Stimulated activated naive CD8-positive, alpha-beta T cell treated with anti-CD3 and anti-CD28 coated beads, Interleukin-15, Interleukin-2, amounts not matched to agents 100 U/mL and 50 U/mL, for 24 hours (primary cell): ENCODE measurements at regions not wholly inside any gene's neighbourhood (a gene's known extent, or its start where the extent isn't known, plus 50 kb on each side); places are given as distances from the start of the nearest gene placed in this dataset.

Experiments
- ATAC-seq: fragments of 150-1000 bp; cut with Tn5 transposase; one replicate; pipeline ENCODE4 v1.10.0; 2021
- DNase-seq: peaks from one replicate; pipeline ENCODE4 v3.0.0; 2021

- no peak for ATAC-seq
- no peak for DNase-seq
Measured at GRCh38 chr14:82138431-82138830, 604.8 kb upstream of the SEL1L start.

GRCh38 chr14:82146846-82147245 is 613.2 kb upstream of the SEL1L start:
- ATAC-seq (no peak), DNase-seq (no peak)

GRCh38 chr14:82153689-82154088 is 620.0 kb upstream of the SEL1L start:
- ATAC-seq: no peak

DNA sequence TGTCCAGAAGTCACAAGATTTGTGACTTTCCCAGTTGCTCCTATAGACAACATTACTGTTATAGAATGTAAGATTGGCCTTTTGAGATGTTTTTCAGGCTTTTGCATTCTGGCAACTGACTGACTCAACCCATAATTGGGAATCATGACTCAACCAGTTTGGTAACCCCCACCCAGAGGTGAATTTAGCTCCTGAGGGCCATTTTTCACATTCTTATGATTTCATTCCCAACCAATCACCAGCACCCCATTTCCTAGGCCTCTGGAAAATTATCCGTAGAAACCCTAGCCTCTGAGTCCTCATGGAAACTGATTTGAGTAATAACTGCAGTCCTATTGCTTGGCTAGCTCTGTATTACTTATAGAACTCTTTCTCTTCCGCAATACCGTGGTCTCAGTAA is 626.0 kb upstream of the SEL1L start:
- ATAC-seq: no peak

More at GRCh38 chr14:82153689-82154088, 620.0 kb upstream of the SEL1L start:
- DNase-seq: no peak

DNA sequence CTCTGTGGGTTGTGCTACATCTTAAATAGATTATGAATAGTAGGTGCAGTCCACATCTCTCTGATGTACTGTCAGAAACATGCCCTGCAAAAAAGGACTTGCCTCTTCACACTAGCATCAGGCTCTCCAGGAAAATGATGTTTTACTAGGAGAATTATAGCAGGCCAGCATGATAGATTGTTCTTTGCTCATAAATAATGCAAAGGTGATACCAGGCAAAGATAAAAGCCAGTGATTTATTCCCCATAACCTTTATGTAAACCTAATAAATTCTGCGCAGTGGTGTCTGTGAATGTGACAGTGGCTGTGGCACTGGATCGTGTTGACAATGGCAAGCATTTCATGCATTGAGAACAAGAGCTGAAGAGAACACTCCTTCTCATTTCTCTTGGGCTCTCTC is 646.5 kb upstream of the SEL1L start:
- ATAC-seq (no peak), DNase-seq (no peak)

More for the DNA sequence above, 626.0 kb upstream of the SEL1L start:
- no peak for DNase-seq

DNA sequence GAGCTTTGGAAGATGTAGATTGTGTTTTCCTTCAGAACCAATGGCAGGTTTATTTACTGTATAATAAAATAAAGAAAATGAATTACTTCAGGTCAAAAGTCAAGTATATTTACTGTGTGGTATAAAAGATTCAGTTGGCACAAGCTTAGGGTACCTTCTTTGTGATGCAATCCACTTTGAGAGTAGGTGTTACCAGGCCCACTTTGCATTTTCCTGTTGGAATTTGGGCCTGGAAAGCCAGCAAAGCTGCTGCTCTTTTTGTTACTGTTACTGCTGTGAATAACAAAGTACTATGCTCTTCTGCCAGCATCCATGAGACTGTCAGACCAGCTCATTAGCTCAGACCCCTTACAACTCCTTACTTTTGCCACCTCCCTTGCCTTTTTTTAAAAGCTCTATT is 649.0 kb upstream of the SEL1L start:
- DNase-seq (no peak), ATAC-seq (no peak)

DNA sequence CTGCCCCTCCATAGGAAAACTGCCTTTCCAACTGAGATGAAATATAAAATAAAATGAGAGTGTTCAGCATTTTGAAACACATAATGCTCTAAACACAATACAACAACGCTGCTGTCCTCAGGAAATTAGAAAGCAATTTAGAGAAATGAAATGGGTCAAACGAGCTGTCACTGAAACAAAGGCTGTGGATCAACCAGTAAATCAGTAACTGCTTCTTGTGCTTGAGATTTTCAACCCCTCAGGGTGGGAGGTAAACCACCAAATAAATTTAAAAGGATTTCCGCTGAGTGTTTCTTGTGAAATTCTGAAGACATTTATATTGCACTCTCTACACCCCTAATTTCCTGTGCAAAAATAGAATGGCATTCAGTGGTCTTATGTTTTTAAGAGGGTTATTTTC is 657.1 kb upstream of the SEL1L start:
- DNase-seq (no peak), ATAC-seq (no peak)

DNA sequence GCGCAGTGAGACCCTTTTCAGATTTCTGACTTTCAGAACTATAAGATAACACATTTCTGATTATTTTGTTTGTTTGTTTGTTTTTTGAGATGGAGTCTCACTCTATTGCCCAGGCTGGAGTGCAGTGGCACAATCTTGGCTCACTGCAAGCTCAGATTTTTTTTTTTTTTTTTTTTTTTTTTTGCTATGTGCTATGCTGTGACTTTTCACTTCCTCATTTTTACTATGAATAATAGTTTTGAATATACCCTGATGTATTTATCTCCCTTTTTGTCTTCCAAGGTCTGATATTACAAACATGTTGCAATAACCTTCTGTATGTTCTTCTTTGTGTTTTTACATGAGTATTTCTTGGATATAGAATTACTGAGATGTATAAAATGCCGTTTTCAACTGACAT is 658.7 kb upstream of the SEL1L start:
- no peak for ATAC-seq
- DNase-seq: no peak

GRCh38 chr14:82223276-82223675 is 689.6 kb upstream of the SEL1L start:
- no peak for DNase-seq
- ATAC-seq: no peak

DNA sequence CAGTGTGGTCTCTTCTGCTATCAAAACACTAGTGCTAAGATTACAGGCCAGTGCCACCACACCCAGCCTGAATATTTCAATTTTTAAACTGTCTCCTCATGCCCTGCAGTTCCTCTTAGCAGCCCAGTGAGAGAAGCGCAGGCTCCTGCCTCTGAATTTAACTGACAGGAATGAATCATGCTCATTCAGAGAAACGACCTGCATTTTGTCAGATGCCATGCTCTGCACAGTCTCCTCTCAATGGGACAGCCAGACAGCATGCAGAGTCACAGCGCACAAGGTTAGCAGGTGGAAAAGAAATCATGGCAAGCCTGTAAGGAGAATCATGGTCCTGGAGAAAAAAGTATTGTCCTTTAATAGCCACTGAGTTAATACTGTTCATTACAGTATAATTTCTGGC is 691.0 kb upstream of the SEL1L start:
- DNase-seq: no peak
- ATAC-seq: no peak

GRCh38 chr14:82230748-82231147 is 697.1 kb upstream of the SEL1L start:
- no peak for ATAC-seq
- no peak for DNase-seq

GRCh38 chr14:82238649-82239048 is 705.0 kb upstream of the SEL1L start:
- DNase-seq (no peak), ATAC-seq (no peak)

DNA sequence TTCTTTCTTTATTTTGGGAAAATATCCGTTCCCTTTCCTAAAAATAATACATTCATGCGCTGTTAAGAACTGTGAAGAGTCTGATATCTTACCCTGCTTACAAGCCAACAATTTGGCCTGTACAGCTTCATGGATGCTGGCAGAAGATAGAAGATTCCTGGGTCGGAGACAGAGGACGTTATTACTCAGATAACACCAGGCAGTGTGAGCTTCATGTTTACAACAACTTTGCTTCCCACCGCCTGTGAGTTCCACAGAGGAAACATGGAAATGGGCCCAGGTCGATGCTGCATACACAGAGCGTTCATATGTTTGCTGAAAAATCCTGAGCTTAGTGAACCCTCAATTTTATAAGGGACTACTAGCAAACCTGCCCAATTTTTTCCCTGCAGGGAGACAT is 705.6 kb upstream of the SEL1L start:
- no peak for DNase-seq
- no peak for ATAC-seq

- DNase-seq (no peak), ATAC-seq (no peak)
Measured at GRCh38 chr14:82244791-82245190, 711.1 kb upstream of the SEL1L start.

DNA sequence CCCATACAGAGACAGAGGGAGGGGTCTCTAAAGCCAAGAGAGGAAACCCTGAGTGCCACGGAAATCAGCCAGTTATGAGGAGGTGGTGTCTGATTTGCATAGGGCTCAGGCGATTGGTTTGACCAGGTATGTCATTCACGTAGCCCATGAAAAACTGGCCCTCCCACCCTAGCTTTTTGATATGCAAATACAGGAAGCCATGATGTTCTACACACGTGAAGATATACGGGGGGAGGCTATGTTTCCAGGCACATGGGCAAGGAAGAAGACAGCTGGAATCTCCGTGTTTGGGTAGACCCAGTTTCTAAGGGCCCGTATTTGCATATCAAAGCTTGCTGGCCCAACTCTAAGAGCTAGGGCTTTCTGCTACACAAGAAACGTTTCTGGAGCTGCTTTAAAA is 717.8 kb upstream of the SEL1L start:
- DNase-seq (no peak), ATAC-seq (no peak)

DNA sequence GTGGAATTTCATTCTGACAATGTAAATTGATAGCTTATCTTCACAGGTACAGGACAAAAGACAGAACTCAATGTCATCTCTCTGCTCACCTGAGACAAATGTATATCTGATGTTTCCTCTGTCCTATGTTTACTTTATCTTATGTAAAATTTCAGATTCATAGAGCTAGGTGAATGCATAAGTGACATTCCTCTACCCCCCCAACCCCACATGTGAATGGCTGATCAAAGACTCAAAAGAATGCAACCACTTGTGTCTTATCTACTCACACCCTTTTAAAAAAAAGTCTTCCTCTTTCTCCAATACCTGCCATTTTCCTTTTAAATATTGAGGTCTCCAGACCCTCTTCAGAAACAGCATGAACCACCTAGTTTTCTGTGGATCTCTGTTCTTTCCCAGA is 736.6 kb upstream of the SEL1L start:
- ATAC-seq (no peak), DNase-seq (no peak)

DNA sequence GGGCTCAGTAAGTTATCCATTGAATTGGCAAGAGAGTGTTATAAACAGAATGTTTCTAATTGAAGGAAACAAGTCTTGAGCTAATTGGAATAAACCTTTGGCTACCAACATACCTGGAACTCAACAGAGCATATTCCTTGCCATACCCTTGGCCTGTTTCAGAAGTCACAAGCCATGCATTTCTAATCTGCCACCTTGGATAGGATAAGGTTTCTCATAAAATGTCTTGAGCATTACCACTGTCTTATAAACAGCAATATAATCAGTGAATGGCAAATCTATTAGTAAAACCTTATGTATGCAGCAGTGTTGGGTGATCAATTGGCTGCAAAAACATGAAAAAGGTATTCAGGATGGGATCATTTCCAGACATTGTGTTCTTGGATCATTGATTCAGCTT is 765.2 kb upstream of the SEL1L start:
- DNase-seq: no peak
- ATAC-seq: no peak

GRCh38 chr14:82309199-82309598 is 775.5 kb upstream of the SEL1L start:
- DNase-seq (no peak), ATAC-seq (no peak)

DNA sequence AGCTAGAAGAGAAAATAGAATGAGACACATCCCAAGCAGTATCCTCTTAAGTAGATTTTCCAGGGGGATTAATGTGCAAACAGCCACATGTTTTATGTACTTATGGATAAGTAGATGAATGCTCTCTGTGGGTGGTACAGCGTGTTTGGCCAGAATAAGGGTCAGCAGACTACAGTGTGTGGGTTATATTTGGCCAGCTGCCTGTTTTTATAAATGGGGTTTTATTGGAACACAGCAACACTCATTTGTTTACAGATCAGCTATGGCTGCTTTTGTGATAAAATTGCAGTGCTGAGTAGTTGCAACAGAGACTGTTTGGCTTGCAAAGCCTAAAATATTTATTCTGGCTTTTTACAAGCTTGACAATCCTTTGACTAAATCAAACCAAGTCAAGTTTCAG is 780.2 kb upstream of the SEL1L start:
- DNase-seq (no peak), ATAC-seq (no peak)

DNA sequence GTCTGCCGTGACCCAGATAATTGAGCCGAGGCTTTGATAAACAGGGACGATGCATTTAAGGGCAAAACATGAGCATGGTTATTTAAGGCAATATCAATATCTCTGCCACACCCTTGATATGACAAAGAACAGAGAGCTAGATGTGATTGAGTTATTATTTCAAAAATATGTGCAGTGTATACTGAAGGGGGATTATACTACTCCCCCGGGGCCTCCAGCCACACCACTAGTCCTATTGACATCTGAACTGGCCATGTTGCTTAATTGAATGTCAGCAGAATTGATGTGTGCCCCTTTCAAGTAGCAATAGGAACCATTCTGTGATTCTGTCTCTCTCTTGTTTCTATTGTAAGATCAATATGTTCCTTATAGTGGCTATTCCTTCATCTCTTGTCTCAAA is 794.8 kb upstream of the SEL1L start:
- no peak for DNase-seq
- ATAC-seq: no peak

DNA sequence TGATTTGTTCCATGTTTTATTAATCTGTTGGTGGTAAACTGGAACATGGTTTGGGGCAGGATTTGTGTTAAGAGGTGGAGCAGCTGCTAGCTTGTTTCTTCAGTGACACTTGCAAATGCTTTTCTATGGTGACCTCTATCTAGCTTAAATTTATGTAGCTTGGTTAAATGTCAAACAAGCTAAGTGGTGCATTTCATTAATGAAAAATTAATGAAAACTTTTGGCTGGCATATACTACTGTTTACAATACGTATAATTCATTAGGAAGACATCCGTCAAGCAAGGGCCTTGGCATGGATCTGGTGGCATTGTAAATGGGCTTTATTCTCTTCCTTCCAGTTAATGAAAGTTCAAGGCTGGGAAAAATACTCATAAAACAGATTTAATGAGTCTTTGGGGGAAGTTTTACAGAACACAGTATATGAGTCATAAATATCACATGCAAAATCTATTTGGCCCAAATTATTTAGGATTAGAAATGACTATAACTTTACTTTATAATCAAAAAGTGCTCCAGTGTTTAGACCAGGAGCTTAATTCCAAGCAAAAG is 807.7 kb upstream of the SEL1L start:
- ATAC-seq (no peak), DNase-seq (no peak)

DNA sequence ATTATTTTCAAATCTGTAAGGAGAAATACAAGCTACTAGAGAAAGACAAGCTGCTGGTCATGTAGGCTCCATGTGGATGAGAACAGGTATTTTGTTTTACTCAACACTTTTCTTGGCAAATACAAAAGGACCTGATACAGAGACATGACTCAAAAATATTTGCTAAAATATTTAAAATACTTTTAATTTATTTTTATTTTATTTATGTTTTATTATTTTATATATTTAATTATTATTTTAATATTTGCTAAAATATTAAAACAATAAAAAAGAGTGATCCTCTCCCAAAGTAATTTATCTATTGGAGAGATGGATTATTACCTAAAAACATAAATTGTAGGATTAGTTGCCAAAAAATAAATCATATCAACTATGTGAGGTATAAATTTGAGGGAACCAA is 808.9 kb upstream of the SEL1L start:
- no peak for DNase-seq

DNA sequence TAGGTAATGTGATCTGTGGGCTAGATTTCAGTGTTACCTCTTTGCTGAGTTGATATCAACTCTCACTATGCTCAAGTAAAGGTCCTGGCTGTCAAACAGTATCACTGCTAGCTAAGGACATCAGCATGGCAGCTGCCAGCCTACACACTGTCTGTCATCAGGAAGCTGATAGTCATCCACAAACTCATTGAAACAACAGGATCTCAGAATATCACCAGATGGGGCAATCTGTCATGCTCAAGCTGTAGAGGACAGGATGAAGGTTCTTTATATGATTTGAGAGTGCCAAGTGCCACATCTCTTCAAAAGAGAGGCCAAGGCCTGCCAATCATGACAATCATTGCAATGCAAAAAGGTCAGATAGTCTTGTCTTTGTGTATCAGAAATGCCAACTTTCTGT is 811.5 kb upstream of the SEL1L start:
- ATAC-seq: no peak
- no peak for DNase-seq

More for the DNA sequence above, 808.9 kb upstream of the SEL1L start:
- ATAC-seq: no peak

DNA sequence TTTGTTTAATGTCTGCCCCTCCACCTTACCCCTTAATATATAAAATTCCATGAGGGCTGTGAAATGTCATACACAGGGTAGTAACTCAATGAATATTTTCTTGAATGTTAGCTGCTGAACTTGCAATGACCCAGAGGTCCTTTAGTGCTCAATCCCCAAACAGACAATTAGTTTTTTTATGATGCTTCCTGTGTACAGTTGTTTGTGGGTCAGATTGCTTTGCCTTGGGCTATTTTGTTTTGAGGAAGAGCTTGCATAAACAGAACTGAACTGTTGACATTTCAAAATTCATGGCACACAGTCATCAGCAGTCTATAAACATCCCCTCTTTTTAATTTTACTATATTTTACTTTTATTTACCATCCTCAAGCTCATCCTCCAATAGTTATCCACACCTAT is 820.5 kb upstream of the SEL1L start:
- no peak for DNase-seq
- ATAC-seq: no peak

- DNase-seq (no peak), ATAC-seq (no peak)
Measured at GRCh38 chr14:82359201-82359600, 825.5 kb upstream of the SEL1L start.
